Transverse colon (tissue), 4 donors: ENCODE measurements at regions not wholly inside any gene's neighbourhood (a gene's known extent, or its start where the extent isn't known, plus 50 kb on each side); places are given as distances from the start of the nearest gene placed in this dataset.

Source experiments
- CTCF ChIP-seq, 5 experiments: fragments of 200-600 bp in 3 of 5; fragments of 450-650 bp in 2 of 5; sonication (generic) in 3 of 5; IDR thresholded peaks; 1 replicate in 2 of 5; 2 replicates in 3 of 5; pipeline ENCODE4 v1.5.1; 2016 to 2017; ENCODE audit warnings: antibody characterized with exemption in 5 of 5, inconsistent platforms in 3 of 5, mild to moderate bottlenecking in 2 of 5, moderate library complexity in 1 of 5
- EP300 ChIP-seq: sonication (generic); formaldehyde crosslinking; IDR thresholded peaks from one replicate; pipeline ENCODE4 v1.6.1; 2017; ENCODE audit warnings: antibody characterized with exemption, low read depth
- POLR2A ChIP-seq: fragments of 450-650 bp; IDR thresholded peaks from one replicate; pipeline ENCODE4 v1.6.1; 2016; ENCODE audit warnings: antibody characterized with exemption, mild to moderate bottlenecking, moderate library complexity
- POLR2AphosphoS5 ChIP-seq, 3 donors: sonication (generic); formaldehyde crosslinking; IDR thresholded peaks; one replicate each; pipeline ENCODE4 v1.6.1; 2016; ENCODE audit warnings: antibody characterized with exemption in 3 of 3

GRCh38 chr13:104375614-104376013 is 1309.4 kb upstream of the SLC10A2 start:
- TF ChIP-seq CTCF (IDR thresholded peaks at IDR 0.05) (no peak), POLR2A (no peak), POLR2AphosphoS5 (IDR thresholded peaks at IDR 0.05) (no peak), EP300 (no peak)
